DOHH2 (cell line): ENCODE measurements at regions not wholly inside any gene's neighbourhood (a gene's known extent, or its start where the extent isn't known, plus 50 kb on each side); places are given as distances from the start of the nearest gene placed in this dataset.

ENCODE experiments used
- H3F3A ChIP-seq: fragments of 200-600 bp; sonication (generic), shearing (Covaris generic); 2 replicates; pipeline ENCODE4 v1.6.0; 2016; ENCODE audit warnings: antibody characterized with exemption, mild to moderate bottlenecking; ENCODE audit not compliant: control insufficient read depth, insufficient read depth
- H3K27ac ChIP-seq: fragments of 200-600 bp; sonication (generic); 2 replicates; pipeline ENCODE4 v1.5.1; 2014; ENCODE audit warnings: low read depth, mild to moderate bottlenecking, low read length, moderate library complexity
- H3K27me3 ChIP-seq: fragments of 200-600 bp; sonication (generic); 2 replicates; pipeline ENCODE4 v1.6.1; 2014; ENCODE audit warnings: mild to moderate bottlenecking, low read length, mixed read lengths; ENCODE audit not compliant: control insufficient read depth
- H3K36me3 ChIP-seq: fragments of 200-600 bp; sonication (generic); 2 replicates; pipeline ENCODE4 v1.6.1; 2014; ENCODE audit warnings: mild to moderate bottlenecking, low read length, moderate library complexity, mixed read lengths; ENCODE audit not compliant: control insufficient read depth
- H3K4me1 ChIP-seq: fragments of 200-600 bp; sonication (generic); 2 replicates; pipeline ENCODE4 v1.6.1; 2014; ENCODE audit warnings: mild to moderate bottlenecking, low read length, mixed read lengths; ENCODE audit not compliant: control insufficient read depth
- H3K4me2 ChIP-seq: fragments of 200-600 bp; sonication (generic); 2 replicates; pipeline ENCODE4 v1.6.0; 2014; ENCODE audit warnings: mild to moderate bottlenecking, low read length, moderate library complexity
- H3K4me3 ChIP-seq: fragments of 200-600 bp; sonication (generic); 2 replicates; pipeline ENCODE4 v1.5.1; 2014; ENCODE audit warnings: mild to moderate bottlenecking, low read length, mixed read lengths
- H3K79me2 ChIP-seq: fragments of 200-600 bp; sonication (generic); 2 replicates; pipeline ENCODE4 v1.6.1; 2014; ENCODE audit warnings: mild to moderate bottlenecking, low read length, mixed read lengths; ENCODE audit not compliant: control insufficient read depth
- H3K9me2 ChIP-seq: fragments of 200-600 bp; sonication (generic); replicated peaks from 2 replicates; pipeline ENCODE4 v1.6.1; 2014; ENCODE audit warnings: mild to moderate bottlenecking, low read length, mixed read lengths; ENCODE audit not compliant: control insufficient read depth
- H3K9me3 ChIP-seq: fragments of 200-600 bp; sonication (generic); 2 replicates; pipeline ENCODE4 v1.6.1; 2014; ENCODE audit warnings: antibody characterized with exemption, low read length, mixed read lengths; ENCODE audit not compliant: control insufficient read depth, insufficient read depth
- H4K20me1 ChIP-seq: fragments of 200-600 bp; sonication (generic); 2 replicates; pipeline ENCODE4 v1.6.0; 2014; ENCODE audit warnings: low read depth, mild to moderate bottlenecking, antibody characterized with exemption, low read length, moderate library complexity; ENCODE audit not compliant: control insufficient read depth, insufficient read depth
- EZH2phosphoT487 ChIP-seq: fragments of 200-600 bp; sonication (generic); IDR thresholded peaks from 2 replicates; pipeline ENCODE4 v1.6.1; 2017; ENCODE audit warnings: borderline replicate concordance, mild to moderate bottlenecking, antibody characterized with exemption, low read length, moderate library complexity, mixed read lengths
- TF ChIP-seq, protein P1 (sequence below): fragments of 200-600 bp; sonication (generic); IDR thresholded peaks from one replicate; pipeline ENCODE4 v1.5.1; 2014; ENCODE audit warnings: antibody characterized with exemption, mild to moderate bottlenecking, low read depth, low read length; ENCODE audit not compliant: poor library complexity, severe bottlenecking

GRCh38 chr4:175277816-175278215 lies 359.7 kb downstream of the ADAM29 start:
- TF ChIP-seq EZH2phosphoT487: no peak

GRCh38 chr4:175280153-175280552 lies 362.0 kb downstream of the ADAM29 start:
- H3K9me2 ChIP-seq: no peaks in the 10 kb centered on the region
- H3K4me3 ChIP-seq: no peak overlapping the region
- no peaks in the 10 kb centered on the region for H3K36me3 ChIP-seq
- no peaks in the 10 kb centered on the region for H3K27me3 ChIP-seq
- H4K20me1 ChIP-seq: no peaks in the 10 kb centered on the region
- H3F3A ChIP-seq: no peaks in the 10 kb centered on the region
- H3K4me2 ChIP-seq: no peak overlapping the region
- no peak overlapping the region for H3K27ac ChIP-seq
- H3K4me1 ChIP-seq: no peaks in the 10 kb centered on the region
- no peaks in the 10 kb centered on the region for H3K9me3 ChIP-seq
- no peaks in the 10 kb centered on the region for H3K79me2 ChIP-seq
- TF ChIP-seq, protein P1, sequence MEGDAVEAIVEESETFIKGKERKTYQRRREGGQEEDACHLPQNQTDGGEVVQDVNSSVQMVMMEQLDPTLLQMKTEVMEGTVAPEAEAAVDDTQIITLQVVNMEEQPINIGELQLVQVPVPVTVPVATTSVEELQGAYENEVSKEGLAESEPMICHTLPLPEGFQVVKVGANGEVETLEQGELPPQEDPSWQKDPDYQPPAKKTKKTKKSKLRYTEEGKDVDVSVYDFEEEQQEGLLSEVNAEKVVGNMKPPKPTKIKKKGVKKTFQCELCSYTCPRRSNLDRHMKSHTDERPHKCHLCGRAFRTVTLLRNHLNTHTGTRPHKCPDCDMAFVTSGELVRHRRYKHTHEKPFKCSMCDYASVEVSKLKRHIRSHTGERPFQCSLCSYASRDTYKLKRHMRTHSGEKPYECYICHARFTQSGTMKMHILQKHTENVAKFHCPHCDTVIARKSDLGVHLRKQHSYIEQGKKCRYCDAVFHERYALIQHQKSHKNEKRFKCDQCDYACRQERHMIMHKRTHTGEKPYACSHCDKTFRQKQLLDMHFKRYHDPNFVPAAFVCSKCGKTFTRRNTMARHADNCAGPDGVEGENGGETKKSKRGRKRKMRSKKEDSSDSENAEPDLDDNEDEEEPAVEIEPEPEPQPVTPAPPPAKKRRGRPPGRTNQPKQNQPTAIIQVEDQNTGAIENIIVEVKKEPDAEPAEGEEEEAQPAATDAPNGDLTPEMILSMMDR: no peak

More at GRCh38 chr4:175277816-175278215, 359.7 kb downstream of the ADAM29 start:
- Histone ChIP-seq H3K9me3 (no peaks in the 10 kb centered on the region), H3K27me3 (no peaks in the 10 kb centered on the region), H4K20me1 (no peaks in the 10 kb centered on the region), H3K36me3 (no peaks in the 10 kb centered on the region), H3K4me2 (no peak overlapping the region), H3K79me2 (no peaks in the 10 kb centered on the region), H3K27ac (no peak overlapping the region), H3K9me2 (no peaks in the 10 kb centered on the region), H3F3A (no peaks in the 10 kb centered on the region), H3K4me3 (no peak overlapping the region), H3K4me1 (no peaks in the 10 kb centered on the region)

GRCh38 chr4:175281894-175282293 lies 363.7 kb downstream of the ADAM29 start:
- Histone ChIP-seq H3K27ac (no peak overlapping the region), H3K79me2 (no peaks in the 10 kb centered on the region), H3K9me2 (no peaks in the 10 kb centered on the region), H3K9me3 (no peaks in the 10 kb centered on the region), H3K4me3 (no peak overlapping the region), H3K4me2 (no peak overlapping the region), H3K27me3 (no peaks in the 10 kb centered on the region), H4K20me1 (no peaks in the 10 kb centered on the region), H3K36me3 (no peaks in the 10 kb centered on the region), H3F3A (no peaks in the 10 kb centered on the region), H3K4me1 (no peaks in the 10 kb centered on the region)
- TF ChIP-seq, protein P1: no peak
- no peak for TF ChIP-seq EZH2phosphoT487

- Histone ChIP-seq H3K9me3 (no peaks in the 10 kb centered on the region), H3K9me2 (no peaks in the 10 kb centered on the region), H3K27me3 (no peaks in the 10 kb centered on the region), H3F3A (no peaks in the 10 kb centered on the region), H3K4me3 (no peak overlapping the region), H3K4me1 (no peaks in the 10 kb centered on the region), H3K36me3 (no peaks in the 10 kb centered on the region), H3K4me2 (no peak overlapping the region), H3K79me2 (no peaks in the 10 kb centered on the region), H3K27ac (no peak overlapping the region), H4K20me1 (no peaks in the 10 kb centered on the region)
- TF ChIP-seq, protein P1: no peak
- TF ChIP-seq EZH2phosphoT487: no peak
These were observed 364.2 kb downstream of the ADAM29 start for GRCh38 chr4:175282407-175282806.
